HG03135 (cell line): ENCODE measurements at regions not wholly inside any gene's neighbourhood (a gene's known extent, or its start where the extent isn't known, plus 50 kb on each side); places are given as distances from the start of the nearest gene placed in this dataset.

Experiments
- ATAC-seq: cut with Tn5 transposase; IDR thresholded peaks from one replicate; pipeline ENCODE4 v1.9.1; 2021; ENCODE audit warnings: mild to moderate bottlenecking, moderate library complexity; ENCODE audit not compliant: unreplicated experiment

DNA sequence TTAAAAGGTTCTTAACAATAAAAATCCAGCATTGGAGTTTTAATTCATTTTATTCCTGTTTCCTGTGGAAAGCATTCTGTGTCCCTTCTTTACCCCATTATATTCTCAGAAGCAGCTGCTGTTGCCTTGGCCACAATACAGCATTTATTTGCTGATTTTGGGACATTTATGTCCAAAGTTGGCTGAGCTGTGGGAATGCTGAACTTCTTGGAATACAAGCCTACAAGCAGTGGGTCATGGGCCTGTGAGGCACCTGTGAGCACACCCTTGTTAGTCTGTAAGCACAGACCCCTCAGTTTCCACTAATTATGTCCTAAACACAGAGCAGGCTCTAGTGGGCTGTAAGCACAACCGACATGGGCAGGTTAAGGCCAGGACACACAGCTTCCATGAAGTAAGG, 122.2 kb upstream of the IGF1 start:
- ATAC-seq, result no peak

DNA sequence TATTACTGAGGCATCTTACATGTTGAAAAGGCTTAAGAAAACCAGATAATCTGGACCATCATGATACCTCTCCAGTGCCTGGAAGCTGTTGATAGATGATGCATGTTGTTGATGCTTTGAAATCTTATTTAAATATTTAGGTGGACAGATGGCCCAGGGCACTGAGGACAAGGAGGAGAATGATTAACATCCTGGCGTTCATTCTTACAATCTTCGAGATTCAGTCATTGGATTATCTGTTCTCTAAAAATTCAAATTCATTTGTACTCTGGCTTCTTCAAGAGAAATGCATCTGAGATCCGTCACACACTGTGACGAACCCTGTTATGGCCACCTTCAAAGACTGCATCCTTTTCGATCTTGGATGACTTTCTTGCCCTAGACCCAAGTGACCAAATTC, 121.3 kb upstream of the IGF1 start:
- ATAC-seq, result no peak

DNA sequence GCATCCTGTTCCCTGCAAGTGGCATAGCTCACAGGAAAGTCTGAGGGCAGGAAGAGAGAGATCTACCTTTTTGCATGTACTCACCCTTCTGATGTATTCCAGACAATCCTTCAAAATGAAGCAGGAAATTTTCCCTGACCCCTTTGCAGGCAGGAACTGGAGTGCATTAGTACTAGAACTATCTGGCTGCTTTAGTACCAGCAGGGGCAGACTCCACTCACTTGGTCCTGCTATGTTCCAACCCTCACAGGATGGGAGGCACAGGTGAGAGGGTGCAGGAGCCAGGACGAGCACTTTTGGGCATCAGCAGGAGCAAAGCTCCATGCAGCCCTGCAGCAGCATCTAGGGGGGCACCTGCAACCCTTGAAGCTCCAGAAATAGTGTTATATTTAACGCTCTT, 116.3 kb upstream of the IGF1 start:
- no peak for ATAC-seq

DNA sequence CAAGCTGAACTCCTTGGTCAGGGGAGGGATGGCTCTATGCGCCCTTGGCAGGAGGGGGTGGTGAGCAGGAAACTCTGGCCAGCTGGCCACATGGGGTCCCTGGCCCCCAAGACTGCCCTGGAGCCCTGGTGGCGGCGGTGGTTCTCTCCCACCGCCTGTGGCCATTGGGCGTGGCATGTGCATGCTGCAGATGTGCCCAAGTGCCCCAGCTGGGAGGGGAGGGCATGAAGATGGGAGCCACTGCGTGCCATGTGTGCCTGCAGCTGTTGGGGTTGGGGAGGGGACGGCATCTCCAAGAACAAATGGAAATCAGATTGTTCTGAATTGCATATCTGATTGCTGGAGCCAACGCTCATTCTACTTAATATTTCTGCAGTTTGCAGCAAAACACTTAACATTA, 115.7 kb upstream of the IGF1 start:
- no peak for ATAC-seq

DNA sequence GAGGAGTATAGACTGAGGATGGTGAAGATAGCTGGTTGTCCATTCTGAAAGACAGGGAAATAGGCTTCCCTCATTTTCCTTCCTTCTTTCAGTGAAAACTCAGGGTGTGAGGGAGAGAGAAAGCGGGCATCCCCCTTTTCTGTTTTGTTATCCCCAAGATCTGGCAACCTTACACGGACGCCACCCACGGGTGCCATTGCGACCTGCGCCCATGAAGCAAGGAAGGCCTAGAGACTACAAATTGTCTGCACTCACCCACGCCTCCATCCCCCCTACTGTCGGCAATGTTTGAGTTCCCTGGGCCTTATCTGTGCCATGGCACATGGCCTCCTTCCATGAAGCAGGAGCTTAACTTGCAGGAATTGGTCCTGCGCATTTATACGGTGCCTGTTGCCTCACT, 115.0 kb upstream of the IGF1 start:
- ATAC-seq, result no peak

DNA sequence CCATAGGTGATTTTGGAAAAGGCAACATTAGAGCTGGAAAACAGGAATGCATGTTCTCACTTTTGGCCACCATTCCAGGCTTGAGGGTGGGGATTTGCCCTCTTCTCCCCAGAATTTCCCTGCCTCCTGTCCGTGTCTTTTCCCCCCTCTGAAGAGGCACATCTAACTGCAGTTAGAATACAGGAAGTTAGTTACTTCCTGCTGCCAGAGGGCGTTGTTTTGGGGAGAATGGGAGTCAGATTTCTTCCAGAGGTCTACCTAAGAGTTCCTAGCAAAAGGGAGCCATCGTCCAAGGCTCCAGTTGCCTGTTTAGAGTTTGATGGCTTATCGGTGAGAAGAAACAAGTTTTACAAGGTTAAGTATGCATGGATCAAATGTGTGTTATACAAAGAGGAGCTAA, 112.8 kb upstream of the IGF1 start:
- ATAC-seq, result no peak

DNA sequence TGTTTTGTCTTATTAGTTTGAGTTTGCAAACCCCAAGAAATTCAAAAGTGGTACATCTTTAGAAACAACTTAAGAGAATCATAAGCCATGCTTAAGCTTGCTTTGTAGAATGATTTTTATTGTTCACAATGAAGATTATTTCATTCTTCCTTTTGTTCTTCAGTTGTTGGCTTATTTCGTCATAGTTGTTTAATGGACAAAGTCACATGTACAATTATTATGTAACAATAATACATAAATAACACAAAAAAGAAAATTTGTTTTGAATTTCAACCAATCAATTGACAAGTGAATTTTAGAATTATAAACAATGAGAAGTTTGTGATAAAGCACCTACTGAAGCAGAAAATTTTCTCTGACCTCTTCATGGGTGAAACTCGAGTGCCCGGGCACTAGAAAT, 111.8 kb upstream of the IGF1 start:
- no peak for ATAC-seq

DNA sequence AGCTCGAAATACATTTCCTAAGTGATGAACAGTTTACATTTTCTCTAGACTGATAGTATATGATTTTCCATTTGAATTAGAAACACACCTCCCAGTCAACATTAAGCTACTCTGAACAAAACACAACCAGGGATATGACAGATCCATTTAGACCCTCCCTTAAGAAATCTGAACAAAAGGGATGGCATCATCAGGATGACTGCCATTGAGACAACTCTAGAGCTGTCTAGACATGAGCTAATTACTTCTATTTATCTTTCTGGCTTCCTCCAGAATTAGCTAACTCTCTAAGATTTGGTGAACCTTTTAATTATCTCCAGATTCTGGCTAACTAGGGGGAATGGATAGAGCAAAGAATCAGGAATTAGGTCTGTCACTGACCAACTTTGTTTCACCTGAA, 92.9 kb upstream of the IGF1 start:
- no peak for ATAC-seq

DNA sequence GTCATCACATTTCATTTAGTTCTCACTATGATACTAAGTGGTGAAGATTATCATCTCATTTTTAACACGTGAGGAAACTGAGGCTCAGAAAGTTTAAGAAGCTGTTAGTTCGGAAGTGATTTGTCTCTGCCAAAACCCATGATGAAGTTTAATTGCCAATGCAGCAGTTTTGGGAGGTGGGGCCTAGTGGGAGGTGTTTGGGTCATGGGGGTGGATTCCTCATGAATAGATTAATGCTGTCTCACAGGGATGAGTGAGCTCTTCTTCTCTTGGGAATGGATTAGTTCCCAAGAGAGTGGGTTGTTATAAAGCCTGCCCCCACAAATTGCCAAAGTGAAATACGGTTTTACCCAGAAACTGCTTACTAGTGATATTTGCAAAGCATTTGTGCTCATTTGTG, 91.5 kb upstream of the IGF1 start:
- ATAC-seq, result no peak

DNA sequence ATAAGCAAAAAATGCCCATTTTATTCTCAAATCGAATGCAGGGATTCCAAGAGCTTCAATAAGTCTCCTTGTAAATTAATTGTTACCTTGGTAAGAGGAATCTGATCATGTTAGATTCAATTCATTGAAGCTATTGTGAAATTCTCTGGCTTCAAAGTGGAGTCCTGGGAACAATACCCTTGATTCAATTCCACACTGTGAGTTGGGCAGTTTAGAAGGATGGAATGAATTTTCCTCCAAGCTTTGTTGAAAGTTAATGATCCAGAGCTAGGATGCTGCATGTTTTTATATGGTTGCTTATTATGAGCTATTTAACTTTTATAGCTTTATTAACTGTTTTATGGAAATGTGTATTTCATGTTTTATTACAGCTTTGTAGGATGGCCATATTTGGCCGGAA, 89.9 kb upstream of the IGF1 start:
- ATAC-seq, result no peak

DNA sequence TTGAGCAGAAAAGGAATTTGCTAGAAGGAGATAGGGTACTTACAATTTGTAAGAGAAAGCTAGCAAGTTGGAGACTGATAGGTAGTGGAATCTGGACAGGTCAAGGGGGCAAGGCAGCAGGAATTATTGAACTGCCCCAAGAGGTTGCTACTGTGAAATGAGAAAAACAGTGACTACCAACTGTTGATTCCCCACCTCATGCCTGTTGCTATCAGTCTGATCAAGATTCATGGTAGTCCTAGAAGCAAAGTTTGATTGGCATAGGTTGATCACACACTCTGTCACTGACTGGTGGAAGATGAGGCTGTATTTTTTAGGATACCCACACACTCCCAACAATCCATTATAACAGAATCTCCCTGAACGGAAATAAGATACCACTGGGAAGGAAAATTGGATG, 89.4 kb upstream of the IGF1 start:
- no peak for ATAC-seq

DNA sequence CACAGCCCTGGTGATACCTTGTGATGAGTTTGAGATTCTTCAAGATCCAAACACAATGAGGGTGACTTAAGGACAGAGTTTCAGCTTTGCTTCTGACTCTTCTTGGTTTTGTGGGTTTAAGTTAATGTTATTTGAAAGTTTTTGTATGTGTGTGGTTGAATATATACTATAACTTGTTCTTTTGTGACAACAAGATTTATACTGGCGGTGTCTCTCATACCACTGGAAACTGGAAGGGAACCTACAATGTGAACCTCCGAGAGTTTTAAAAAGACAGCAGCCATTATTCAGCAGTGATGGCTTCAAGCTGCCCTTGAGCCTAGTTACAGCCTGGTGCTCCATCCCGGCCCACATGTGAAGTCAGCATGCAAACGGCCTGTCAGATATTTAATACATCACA, 87.9 kb upstream of the IGF1 start:
- ATAC-seq, result no peak

DNA sequence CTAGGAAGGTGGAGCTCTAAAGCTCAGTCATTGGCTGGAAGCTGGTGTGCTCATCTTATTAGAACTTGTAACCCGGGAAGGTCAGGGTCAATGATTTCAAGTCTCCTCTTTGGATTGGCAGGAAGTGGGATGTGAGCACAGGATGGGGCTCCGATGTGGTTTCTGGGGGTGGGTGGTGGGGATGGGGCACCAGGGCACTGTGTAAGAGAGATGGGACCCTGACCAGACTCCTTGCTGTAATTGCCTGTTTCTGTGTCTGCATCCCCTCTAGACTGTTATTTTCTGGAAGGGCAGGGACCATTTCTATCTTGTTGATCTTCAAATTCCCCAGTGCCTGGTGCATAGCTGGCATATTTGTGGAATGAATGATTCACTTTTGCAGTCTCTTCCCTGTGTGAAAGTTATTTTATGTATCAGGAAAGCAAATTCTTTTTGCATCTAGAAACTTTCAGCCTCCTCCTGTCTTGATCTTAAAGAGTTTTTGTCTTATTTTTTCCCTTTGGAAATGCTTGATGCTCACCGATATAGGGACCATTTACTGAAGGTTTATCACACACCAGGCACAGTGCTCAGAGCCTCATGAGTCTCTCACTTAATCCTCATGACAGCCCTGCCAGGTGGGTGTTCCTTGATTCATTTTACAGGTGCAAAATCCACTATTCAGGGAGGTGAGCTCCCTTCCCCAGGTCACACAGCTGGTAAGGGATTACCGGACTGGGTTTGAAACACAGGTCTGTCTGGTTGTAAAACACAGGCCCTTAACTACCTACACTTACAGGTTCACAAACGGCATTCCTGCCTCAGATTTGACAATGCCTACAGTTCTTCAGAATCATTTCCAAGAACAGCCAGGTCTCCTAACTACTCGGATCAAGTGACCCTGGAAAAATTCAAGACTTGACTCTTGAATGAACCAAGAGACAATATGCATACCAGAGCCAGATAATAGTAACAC, 86.9 kb upstream of the IGF1 start:
- ATAC-seq, result no peak

DNA sequence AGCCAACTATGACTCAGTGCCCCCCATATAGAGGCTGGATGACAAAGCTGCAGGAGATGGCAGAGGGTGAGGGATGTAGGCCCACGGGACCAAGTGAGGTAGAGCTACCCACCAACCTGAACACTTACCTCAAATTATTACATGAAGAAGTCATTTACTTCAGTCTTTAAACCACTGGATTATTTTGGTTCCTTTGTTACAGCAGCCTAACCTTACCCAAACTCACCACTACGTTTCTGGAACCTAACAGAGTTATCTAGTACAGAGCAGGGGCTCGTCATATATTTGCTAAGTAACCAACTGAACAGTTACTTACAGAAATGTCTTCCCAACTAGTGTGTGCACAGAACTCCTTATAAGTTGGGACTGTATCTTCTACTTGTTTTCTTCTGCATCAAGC, 85.2 kb upstream of the IGF1 start:
- ATAC-seq, result no peak

DNA sequence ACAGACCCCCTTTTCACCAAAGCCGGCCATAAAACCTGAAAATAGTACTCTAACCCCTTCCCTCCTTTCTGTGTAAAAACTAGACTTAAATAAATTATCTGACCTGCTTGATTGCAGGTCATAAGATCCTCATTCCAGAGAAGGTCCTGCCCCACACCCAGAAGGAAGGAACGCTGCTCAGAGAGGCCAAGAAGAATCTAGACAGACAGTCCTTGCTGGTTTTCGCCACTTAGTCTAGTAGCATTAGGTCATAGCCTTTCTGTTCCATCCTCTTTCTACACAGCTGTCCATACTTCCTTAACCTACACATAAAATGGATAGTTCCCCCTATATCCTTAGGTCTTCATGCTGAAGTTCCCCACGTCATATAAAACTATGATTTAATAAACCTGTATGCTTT, 83.7 kb upstream of the IGF1 start:
- ATAC-seq, result no peak

DNA sequence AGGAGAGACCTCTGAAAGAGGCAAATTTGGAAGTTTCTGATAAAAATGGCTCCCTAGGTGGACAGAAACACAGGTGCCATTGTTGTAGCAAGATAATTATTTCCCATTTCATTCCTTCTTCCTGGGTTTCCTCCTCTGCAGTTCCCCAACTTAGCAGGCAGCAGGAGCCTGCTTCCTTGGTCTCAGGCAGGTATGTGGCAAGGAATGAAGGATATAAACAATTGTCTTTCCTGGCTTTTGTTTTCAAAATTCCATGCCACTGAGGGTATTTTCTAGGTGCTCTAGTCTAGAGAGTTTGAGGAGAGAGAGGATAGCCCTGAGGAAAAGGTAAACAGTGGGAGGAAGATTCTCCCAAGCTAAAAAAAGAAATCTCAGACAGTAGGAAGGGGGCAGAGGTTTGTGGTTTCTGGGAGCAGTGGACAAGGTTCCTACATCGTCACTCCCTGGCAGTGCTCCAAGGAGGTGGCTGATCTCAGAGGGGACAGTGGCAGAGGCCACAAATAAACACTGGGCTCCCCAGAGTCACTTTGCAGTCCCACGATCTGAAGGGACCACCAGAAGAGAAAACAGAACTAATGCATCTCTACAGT, 82.6 kb upstream of the IGF1 start:
- no peak for ATAC-seq

DNA sequence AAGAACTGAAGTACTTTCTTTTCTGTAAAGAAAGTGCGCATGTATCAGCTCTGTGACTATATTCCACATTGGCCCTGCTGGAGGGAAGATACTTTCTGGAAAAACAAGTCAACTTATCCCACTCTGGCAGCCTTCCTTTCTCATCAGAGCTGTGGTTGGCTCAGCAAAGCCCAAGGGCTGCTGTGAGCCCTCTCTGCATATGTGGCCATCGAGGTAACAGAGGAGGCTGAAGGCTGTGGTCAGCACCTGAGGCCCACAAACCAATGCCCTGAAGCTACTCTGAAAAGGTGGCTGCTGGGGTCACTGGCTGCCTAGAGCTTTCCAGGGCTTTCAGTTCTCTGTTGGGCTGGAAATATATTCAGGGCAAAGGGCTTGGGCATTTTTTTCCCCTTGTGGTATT, 70.8 kb upstream of the IGF1 start:
- ATAC-seq, result no peak

DNA sequence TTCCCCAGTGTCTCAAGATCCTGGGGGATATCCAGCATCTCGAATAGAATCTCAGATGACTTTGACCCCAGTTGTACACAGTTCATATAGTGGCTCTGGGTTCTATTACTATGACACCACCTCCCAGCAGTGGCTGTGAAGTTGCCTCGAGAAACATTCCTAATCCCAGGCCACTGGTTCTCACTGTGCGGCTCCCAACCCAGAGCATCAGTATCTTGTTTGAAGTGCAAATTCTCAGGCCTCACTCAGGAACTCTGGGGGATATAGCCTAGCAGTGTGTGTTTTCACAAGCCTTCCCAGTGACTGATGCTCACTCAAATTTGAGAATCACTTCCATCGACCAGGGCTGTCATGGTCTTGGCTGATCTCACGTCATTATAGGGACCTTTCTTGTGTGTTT, 69.3 kb upstream of the IGF1 start:
- no peak for ATAC-seq

DNA sequence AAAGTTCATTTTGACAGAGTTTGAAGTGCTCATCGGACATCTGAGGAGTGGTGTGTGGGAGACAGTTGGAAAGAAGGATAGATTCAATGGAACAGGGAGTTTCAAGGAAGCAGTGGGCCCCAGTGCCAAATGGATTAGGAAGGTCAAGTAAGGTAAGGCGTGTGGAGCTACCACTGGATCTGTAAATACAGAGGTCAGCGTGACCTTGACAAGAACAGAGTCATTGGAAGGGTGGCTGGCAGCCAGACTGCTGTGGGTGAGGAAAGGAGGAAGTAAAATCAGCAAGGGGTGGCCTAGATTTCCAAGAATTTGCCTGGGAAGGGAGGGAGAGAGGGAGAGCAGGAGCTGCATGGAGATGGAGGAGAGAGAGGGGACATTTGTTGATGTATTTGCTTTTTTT, 68.2 kb upstream of the IGF1 start:
- ATAC-seq, result no peak

DNA sequence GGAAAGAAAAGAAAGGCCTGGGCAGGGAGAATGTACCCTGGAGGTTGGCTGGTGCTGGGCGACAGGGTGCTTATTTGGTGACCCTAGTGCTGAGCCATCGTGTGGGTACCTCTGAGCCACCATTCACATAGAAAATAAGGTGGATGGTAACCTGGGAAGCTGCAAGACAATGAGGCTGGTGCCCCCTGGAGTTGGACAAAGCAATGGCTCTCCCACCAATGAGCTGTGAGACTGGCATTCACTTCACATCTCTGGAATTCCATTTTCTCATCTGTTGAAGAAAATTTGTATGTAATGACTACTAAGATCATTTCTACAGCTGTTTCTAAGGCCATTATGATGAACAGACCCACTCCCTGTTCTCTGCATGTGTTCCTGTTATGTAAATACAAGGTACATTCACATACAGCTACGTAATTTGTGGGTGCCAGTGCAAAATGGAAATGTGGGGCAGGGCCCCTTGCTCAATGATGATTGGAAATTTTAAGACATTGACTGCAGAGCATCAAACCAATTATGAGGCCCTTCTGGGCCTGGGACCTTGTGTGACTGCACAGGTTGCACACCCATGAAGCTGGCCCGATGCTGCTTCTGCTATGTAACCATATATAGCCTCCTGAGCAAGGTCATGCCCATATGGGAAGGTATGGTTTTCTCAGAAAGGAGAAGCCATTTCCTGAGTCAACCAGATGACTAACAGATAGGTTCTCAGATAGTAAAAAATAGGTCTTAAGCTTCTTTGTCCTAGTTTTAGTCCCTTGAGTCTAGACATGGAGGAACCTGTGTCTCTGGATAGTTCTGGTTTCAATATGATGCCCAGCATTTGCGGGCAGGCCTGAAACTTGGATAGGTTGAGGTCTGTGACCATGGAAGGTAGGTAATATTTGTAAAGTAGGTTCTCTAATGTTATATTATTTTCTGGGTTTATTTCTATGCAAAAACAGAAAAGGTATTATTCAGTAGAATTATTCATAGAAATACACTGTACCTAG, 63.4 kb upstream of the IGF1 start:
- ATAC-seq, result no peak

DNA sequence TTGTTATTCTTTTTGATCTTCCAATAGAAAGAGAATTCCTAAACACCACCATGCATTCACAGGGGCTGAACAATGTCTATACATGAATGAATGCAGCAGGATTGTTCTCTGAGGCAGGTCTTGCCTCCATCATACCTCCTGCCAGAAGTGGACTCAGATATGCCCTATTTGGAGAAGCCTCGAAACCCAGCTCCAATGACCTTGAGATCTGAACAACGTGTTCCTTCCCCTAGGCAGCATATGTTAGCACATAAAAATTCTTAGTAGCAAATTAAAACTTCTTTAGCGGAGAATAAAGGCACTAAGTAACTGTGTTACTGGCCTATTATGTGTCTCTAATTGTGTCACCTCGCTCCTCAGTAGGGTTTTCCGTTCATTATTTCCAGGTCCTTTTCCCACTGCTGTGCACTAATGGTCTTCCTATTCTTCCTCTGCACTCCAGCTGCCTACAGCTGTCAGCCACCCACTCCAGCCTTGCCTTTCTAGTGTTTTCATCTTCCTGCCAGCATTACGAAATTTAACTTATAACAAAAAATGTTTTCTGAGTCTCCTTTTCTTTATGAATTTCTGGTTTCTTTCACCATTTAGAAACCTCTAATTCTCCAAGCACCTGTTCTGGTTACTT, 62.6 kb upstream of the IGF1 start:
- ATAC-seq, result no peak
